ENCODE measurements at regions not wholly inside any gene's neighbourhood (a gene's known extent, or its start where the extent isn't known, plus 50 kb on each side); places are given as distances from the start of the nearest gene placed in this dataset.

- no peak for TF ChIP-seq POLR2A (IDR thresholded peaks at IDR 0.05)
- no peak for TF ChIP-seq CTCF (IDR thresholded peaks at IDR 0.05)
- TF ChIP-seq POLR2AphosphoS5 (IDR thresholded peaks at IDR 0.05; ENCODE audit: insufficient read depth in 1 of 2, low read depth in 1 of 2) = no peak
- Histone ChIP-seq H3K4me3 (no peak overlapping the region), H3K27me3 (no peaks in the 10 kb centered on the region), H3K27ac (no peak overlapping the region), H3K36me3 (no peaks in the 10 kb centered on the region), H3K4me1 (peaks cover 5% of the 10 kb centered on the region), H3K9me3 (no peaks in the 10 kb centered on the region)
- DNase-seq (ENCODE audit: extremely low spot score in 2 of 2) = no peak
- intact Hi-C loops (cut with DNase I) = no loop called here
These were observed 546.1 kb upstream of the ADAMTS5 start for GRCh38 chr21:27513016-27513415.

DNA sequence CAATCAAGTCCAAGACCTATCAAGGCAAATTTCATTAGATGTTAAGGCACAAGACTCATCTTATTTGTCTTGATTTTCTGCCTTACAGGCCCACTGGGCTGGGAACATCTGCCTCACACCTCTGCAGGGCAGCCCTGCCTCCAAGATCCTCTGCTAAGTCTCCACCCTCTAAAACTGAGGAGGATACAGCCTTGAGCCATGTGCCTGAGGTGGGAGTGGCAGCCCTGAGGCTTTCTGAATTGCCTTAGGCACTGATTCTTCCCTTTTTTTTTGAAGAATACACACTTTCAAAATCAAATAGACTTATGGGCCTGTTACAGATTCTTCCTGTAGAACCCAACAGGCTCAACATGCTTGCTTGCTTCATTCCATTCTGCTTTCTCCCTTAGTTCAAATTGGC, 544.3 kb upstream of the ADAMTS5 start:
- Histone ChIP-seq H3K27ac (no peak overlapping the region), H3K4me1 (peaks cover 8% of the 10 kb centered on the region), H3K9me3 (no peaks in the 10 kb centered on the region), H3K4me3 (no peak overlapping the region), H3K27me3 (no peaks in the 10 kb centered on the region), H3K36me3 (no peaks in the 10 kb centered on the region)
- TF ChIP-seq CTCF (IDR thresholded peaks at IDR 0.05) = no peak
- TF ChIP-seq POLR2A (IDR thresholded peaks at IDR 0.05) = no peak
- TF ChIP-seq POLR2AphosphoS5 (IDR thresholded peaks at IDR 0.05; ENCODE audit: insufficient read depth in 1 of 2, low read depth in 1 of 2) = no peak
- intact Hi-C loops (cut with DNase I) = no loop called here
- DNase-seq (ENCODE audit: extremely low spot score in 2 of 2) = no peak

GRCh38 chr21:27507695-27508094, 540.8 kb upstream of the ADAMTS5 start:
- intact Hi-C loops (cut with DNase I) = no loop called here
- H3K9me3 ChIP-seq = no peaks in the 10 kb centered on the region
- no peak for DNase-seq (ENCODE audit: extremely low spot score in 2 of 2)
- H3K4me1 ChIP-seq = peaks cover 12% of the 10 kb centered on the region
- no peak overlapping the region for H3K27ac ChIP-seq
- no peaks in the 10 kb centered on the region for H3K36me3 ChIP-seq
- no peak for TF ChIP-seq POLR2AphosphoS5 (IDR thresholded peaks at IDR 0.05; ENCODE audit: insufficient read depth in 1 of 2, low read depth in 1 of 2)
- no peak for TF ChIP-seq CTCF (IDR thresholded peaks at IDR 0.05)
- H3K27me3 ChIP-seq = no peaks in the 10 kb centered on the region
- H3K4me3 ChIP-seq = no peak overlapping the region

- no peak overlapping the region for H3K4me3 ChIP-seq
- H3K4me1 ChIP-seq = peaks cover 12% of the 10 kb centered on the region
- no peak overlapping the region for H3K27ac ChIP-seq
- H3K27me3 ChIP-seq = no peaks in the 10 kb centered on the region
- TF ChIP-seq CTCF (IDR thresholded peaks at IDR 0.05) = no peak
- TF ChIP-seq POLR2A (IDR thresholded peaks at IDR 0.05) = no peak
- TF ChIP-seq POLR2AphosphoS5 (IDR thresholded peaks at IDR 0.05; ENCODE audit: insufficient read depth in 1 of 2, low read depth in 1 of 2) = no peak
- H3K9me3 ChIP-seq = no peaks in the 10 kb centered on the region
- no peak for DNase-seq (ENCODE audit: extremely low spot score in 2 of 2)
- intact Hi-C loops (cut with DNase I) = no loop called here
- no peaks in the 10 kb centered on the region for H3K36me3 ChIP-seq
These were observed 538.6 kb upstream of the ADAMTS5 start for GRCh38 chr21:27505516-27505915.

DNA sequence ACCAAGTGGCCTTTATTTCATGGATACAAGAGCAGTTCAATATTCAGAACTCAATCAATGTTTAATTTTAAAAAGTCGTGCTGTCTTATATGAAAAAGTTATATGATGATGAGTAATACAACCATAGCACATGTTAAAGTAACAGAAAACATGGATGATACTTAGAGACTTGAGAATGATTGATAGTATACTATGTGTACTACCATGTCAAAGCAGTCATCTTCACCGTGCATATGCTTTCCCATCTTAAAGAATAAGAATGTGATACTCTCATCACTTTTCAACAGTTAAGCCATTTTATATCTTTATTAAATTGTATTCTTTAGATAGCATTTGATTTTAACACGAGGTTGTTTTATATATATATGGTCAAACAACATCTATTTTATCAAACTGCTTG, 535.9 kb upstream of the ADAMTS5 start:
- no peaks in the 10 kb centered on the region for H3K9me3 ChIP-seq
- H3K4me1 ChIP-seq = peaks cover 12% of the 10 kb centered on the region
- H3K27me3 ChIP-seq = no peaks in the 10 kb centered on the region
- H3K4me3 ChIP-seq = no peak overlapping the region
- TF ChIP-seq POLR2A (IDR thresholded peaks at IDR 0.05) (no peak), CTCF (IDR thresholded peaks at IDR 0.05) (no peak), POLR2AphosphoS5 (IDR thresholded peaks at IDR 0.05; ENCODE audit: insufficient read depth in 1 of 2, low read depth in 1 of 2) (no peak)
- no peak overlapping the region for H3K27ac ChIP-seq
- no peaks in the 10 kb centered on the region for H3K36me3 ChIP-seq
- DNase-seq (ENCODE audit: extremely low spot score in 2 of 2) = no peak
- intact Hi-C loops (cut with DNase I) = no loop called here

Measured in vagina (tissue), 2 donors.